Liver (tissue), 8 donors: ENCODE measurements at regions not wholly inside any gene's neighbourhood (a gene's known extent, or its start where the extent isn't known, plus 50 kb on each side); places are given as distances from the start of the nearest gene placed in this dataset.

Experiments
- DNase-seq: peaks from one replicate; pipeline ENCODE4 v3.0.0-alpha.2; 2017; ENCODE audit warnings: low spot score
- H3K27ac ChIP-seq, 2 donors: one replicate each; pipeline ENCODE4 v1.7.0; 2013; ENCODE audit warnings: inconsistent platforms in 2 of 2, low read length in 2 of 2, control low read depth in 1 of 2, low read depth in 1 of 2, mild to moderate bottlenecking in 1 of 2
- H3K27me3 ChIP-seq, 4 donors: one replicate each; pipeline versions ENCODE4 v1.6.1 to v1.7.0; 2013; ENCODE audit warnings: low read length in 3 of 4, inconsistent platforms in 1 of 4, mild to moderate bottlenecking in 1 of 4, moderate library complexity in 1 of 4; ENCODE audit not compliant: control insufficient read depth in 4 of 4, insufficient read depth in 4 of 4
- H3K36me3 ChIP-seq, 4 donors: one replicate each; pipeline versions ENCODE4 v1.6.1 to v1.7.0; 2013; ENCODE audit warnings: low read length in 3 of 4, mild to moderate bottlenecking in 3 of 4, low read depth in 1 of 4, moderate library complexity in 1 of 4; ENCODE audit not compliant: control insufficient read depth in 4 of 4, insufficient read depth in 3 of 4
- H3K4me1 ChIP-seq, 4 donors: one replicate each; pipeline versions ENCODE4 v1.6.1 to v1.7.0; 2013; ENCODE audit warnings: low read length in 3 of 4, mild to moderate bottlenecking in 3 of 4, moderate library complexity in 1 of 4; ENCODE audit not compliant: control insufficient read depth in 4 of 4, insufficient read depth in 4 of 4
- H3K4me3 ChIP-seq, 3 donors: one replicate each; pipeline versions ENCODE4 v1.6.1 to v1.7.0; 2013; ENCODE audit warnings: low read length in 3 of 3, control low read depth in 1 of 3, low read depth in 1 of 3, mild to moderate bottlenecking in 1 of 3
- H3K9ac ChIP-seq, 2 donors: one replicate each; pipeline ENCODE4 v1.7.0; 2013; ENCODE audit warnings: low read length in 2 of 2, mild to moderate bottlenecking in 2 of 2, moderate library complexity in 2 of 2, control low read depth in 1 of 2, low read depth in 1 of 2
- H3K9me3 ChIP-seq, 4 donors: one replicate each; pipeline versions ENCODE4 v1.6.1 to v1.7.0; 2013; ENCODE audit warnings: low read length in 3 of 4; ENCODE audit not compliant: control insufficient read depth in 4 of 4
- ATF3 ChIP-seq: IDR thresholded peaks from 2 replicates; pipeline ENCODE4 v1.6.1; 2016; ENCODE audit warnings: antibody characterized with exemption
- CTCF ChIP-seq: fragments of 150-350 bp; IDR thresholded peaks from 2 replicates; pipeline ENCODE4 v1.5.1; 2017; ENCODE audit warnings: improper control_type of control experiment, low read depth, low read length; ENCODE audit not compliant: missing input control
- FOXA1 ChIP-seq: IDR thresholded peaks from 2 replicates; pipeline ENCODE4 v1.6.1; 2016; ENCODE audit warnings: antibody characterized with exemption
- FOXA2 ChIP-seq: IDR thresholded peaks from 2 replicates; pipeline ENCODE4 v1.6.1; 2016; ENCODE audit warnings: antibody characterized with exemption
- GABPA ChIP-seq, 2 donors: IDR thresholded peaks in 1 of 2; conservative IDR thresholded peaks in 1 of 2; 2 replicates each; pipeline ENCODE4 v1.6.1; 2016; ENCODE audit warnings: antibody characterized with exemption in 2 of 2, mild to moderate bottlenecking in 1 of 2, moderate library complexity in 1 of 2
- HNF4G ChIP-seq: IDR thresholded peaks from 2 replicates; pipeline ENCODE4 v1.6.1; 2016; ENCODE audit warnings: antibody characterized with exemption
- SP1 ChIP-seq: IDR thresholded peaks from 2 replicates; pipeline ENCODE4 v1.6.1; 2018; ENCODE audit warnings: antibody characterized with exemption, mild to moderate bottlenecking
- TAF1 ChIP-seq: conservative IDR thresholded peaks from 2 replicates; pipeline ENCODE4 v1.6.1; 2016; ENCODE audit warnings: antibody characterized with exemption, mild to moderate bottlenecking
- YY1 ChIP-seq: IDR thresholded peaks from 2 replicates; pipeline ENCODE4 v1.6.1; 2016; ENCODE audit warnings: antibody characterized with exemption, mild to moderate bottlenecking
- ZBTB33 ChIP-seq: IDR thresholded peaks from 2 replicates; pipeline ENCODE4 v1.6.1; 2016; ENCODE audit warnings: antibody characterized with exemption
- WGBS: extraction: QIAGEN DNeasy Blood & Tissue Kit; methylation state at CpG from one replicate; pipeline ENCODE4 v1.1.7; 2013; 5-methylcytosine and 5-hydroxymethylcytosine counted together
- donor health status: healthy.
- donor health status: healthy.
- donor health status: healthy.
- donor health status: healthy.
- donor health status: healthy.

GRCh38 chr10:124180947-124181549 lies 87.7 kb upstream of the CHST15 start:
- Histone ChIP-seq H3K4me3 (no peak overlapping the region), H3K9me3 (no peaks in the 10 kb centered on the region), H3K36me3 (no peaks in the 10 kb centered on the region), H3K27me3 (no peaks in the 10 kb centered on the region), H3K4me1 (no peaks in the 10 kb centered on the region), H3K9ac (no peak overlapping the region), H3K27ac (no peak overlapping the region)
- 94% methylated on average over 10 of the region's 10 CpGs for WGBS
- TF ChIP-seq HNF4G (no peak), FOXA1 (no peak), SP1 (no peak), FOXA2 (no peak), YY1 (no peak), CTCF (no peak)
- DNase-seq = no peak

GRCh38 chr10:124180044-124180745 lies 86.8 kb upstream of the CHST15 start:
- TF ChIP-seq ATF3 = no peak
- no peak for TF ChIP-seq TAF1
- TF ChIP-seq GABPA (IDR thresholded peaks at IDR 0.05 in 1 of 2, conservative IDR thresholded peaks at IDR 0.05 in 1 of 2) = no peak
- TF ChIP-seq ZBTB33 = no peak
- no peak for TF ChIP-seq SP1
- no peak for TF ChIP-seq CTCF
- H3K9me3 ChIP-seq = no peaks in the 10 kb centered on the region
- 70% methylated on average over 8 of the region's 8 CpGs for WGBS

More at GRCh38 chr10:124180044-124180745, 86.8 kb upstream of the CHST15 start:
- Histone ChIP-seq H3K27me3 (no peaks in the 10 kb centered on the region), H3K36me3 (no peaks in the 10 kb centered on the region), H3K4me1 (no peaks in the 10 kb centered on the region), H3K9ac (no peak overlapping the region), H3K27ac (no peak overlapping the region), H3K4me3 (no peak overlapping the region)
- DNase-seq = no peak
